Uterus (tissue), 2 donors: ENCODE measurements at regions not wholly inside any gene's neighbourhood (a gene's known extent, or its start where the extent isn't known, plus 50 kb on each side); places are given as distances from the start of the nearest gene placed in this dataset.

Experiments
- CTCF ChIP-seq, 4 experiments: fragments of 200-600 bp in 2 of 4; fragments of 450-650 bp in 2 of 4; sonication (generic) in 2 of 4; IDR thresholded peaks; one replicate each; pipeline ENCODE4 v1.5.1; 2016 to 2019; ENCODE audit warnings: antibody characterized with exemption in 4 of 4, mild to moderate bottlenecking in 2 of 4, moderate library complexity in 1 of 4
- POLR2A ChIP-seq, 2 donors: fragments of 450-650 bp; IDR thresholded peaks; one replicate each; pipeline ENCODE4 v1.6.1; 2016; ENCODE audit warnings: antibody characterized with exemption in 2 of 2, mild to moderate bottlenecking in 1 of 2, moderate library complexity in 1 of 2

- TF ChIP-seq CTCF (IDR thresholded peaks at IDR 0.05) = no peak
- TF ChIP-seq POLR2A (IDR thresholded peaks at IDR 0.05) = no peak
These were observed 840.5 kb downstream of the HACE1 start for GRCh38 chr6:104019075-104019753.
